Gastrocnemius medialis (tissue), 4 donors: ENCODE measurements at regions not wholly inside any gene's neighbourhood (a gene's known extent, or its start where the extent isn't known, plus 50 kb on each side); places are given as distances from the start of the nearest gene placed in this dataset.

Experiments
- ATAC-seq, 2 donors: fragments of 150-250 bp; one replicate each; pipeline ENCODE4 v1.9.1; 2016
- DNase-seq, 2 donors: peaks; one replicate each; pipeline ENCODE4 v3.0.0-alpha.2; 2019
- H3K27ac ChIP-seq, 4 donors: fragments of 200-600 bp; sonication (generic); 1 replicate in 1 of 4; 2 replicates in 3 of 4; pipeline ENCODE4 v1.5.1; 2016 to 2018; ENCODE audit warnings: mild to moderate bottlenecking in 2 of 4, moderate library complexity in 1 of 4
- H3K27me3 ChIP-seq, 3 donors: fragments of 200-600 bp; sonication (generic) in 2 of 3; 1 replicate in 1 of 3; 2 replicates in 2 of 3; pipeline versions ENCODE4 v1.5.1 to v1.6.0; 2016 to 2019; ENCODE audit warnings: mild to moderate bottlenecking in 1 of 3, moderate library complexity in 1 of 3
- H3K36me3 ChIP-seq, 2 donors: fragments of 200-600 bp; sonication (generic) in 1 of 2; one replicate each; pipeline ENCODE4 v1.5.1; 2017 to 2018
- H3K4me1 ChIP-seq, 2 donors: fragments of 200-600 bp; sonication (generic) in 1 of 2; one replicate each; pipeline ENCODE4 v1.5.1; 2016 to 2017; ENCODE audit warnings: mild to moderate bottlenecking in 2 of 2
- H3K4me3 ChIP-seq, 4 donors: fragments of 200-600 bp; sonication (generic) in 3 of 4; 1 replicate in 1 of 4; 2 replicates in 3 of 4; pipeline ENCODE4 v1.5.1; 2016 to 2019; ENCODE audit warnings: mild to moderate bottlenecking in 2 of 4
- H3K9me3 ChIP-seq, 3 donors: fragments of 200-600 bp; sonication (generic) in 2 of 3; 1 replicate in 1 of 3; 2 replicates in 2 of 3; pipeline ENCODE4 v1.5.1; 2016 to 2019
- CTCF ChIP-seq, 5 experiments: fragments of 450-650 bp in 3 of 5; fragments of 200-600 bp in 2 of 5; sonication (generic) in 2 of 5; IDR thresholded peaks in 4 of 5; conservative IDR thresholded peaks in 1 of 5; 1 replicate in 4 of 5; 2 replicates in 1 of 5; pipeline ENCODE4 v1.5.1; 2016 to 2019; ENCODE audit warnings: antibody characterized with exemption in 5 of 5, mild to moderate bottlenecking in 3 of 5, moderate library complexity in 3 of 5
- POLR2A ChIP-seq, 2 donors: fragments of 450-650 bp; IDR thresholded peaks; one replicate each; pipeline ENCODE4 v1.6.1; 2017; ENCODE audit warnings: antibody characterized with exemption in 2 of 2, mild to moderate bottlenecking in 2 of 2, moderate library complexity in 2 of 2
- in situ Hi-C, 4 donors: fragments of 200-750 bp; cut with MboI; loops; one replicate each; pipeline versions ENCODE4 v1.15.0 to v1.8.0; 2017; ENCODE audit warnings: low sequenced_read_pairs in 4 of 4
- intact Hi-C: fragments of 100-400 bp; cut with DNase I; formaldehyde crosslinking; loops from one replicate; pipeline ENCODE4 v1.15.1; 2023; ENCODE audit warnings: low total_unique reads

- Histone ChIP-seq H3K27me3 (peaks cover 0 to 2% (median 0%) of the 10 kb centered on the region in 3 donors), H3K4me3 (no peak overlapping the region), H3K36me3 (no peaks in the 10 kb centered on the region), H3K4me1 (no peaks in the 10 kb centered on the region), H3K9me3 (no peaks in the 10 kb centered on the region), H3K27ac (no peak overlapping the region)
- intact Hi-C loops, result no loop called here
- in situ Hi-C loops, result no loop called here
- no peak for ATAC-seq
- TF ChIP-seq CTCF (IDR thresholded peaks at IDR 0.05 in 4 of 5, conservative IDR thresholded peaks at IDR 0.05 in 1 of 5) (no peak), POLR2A (IDR thresholded peaks at IDR 0.05) (no peak)
- DNase-seq, result no peak
Observed at GRCh38 chr2:121001641-121002040, 266.0 kb downstream of the GLI2 start.

DNA sequence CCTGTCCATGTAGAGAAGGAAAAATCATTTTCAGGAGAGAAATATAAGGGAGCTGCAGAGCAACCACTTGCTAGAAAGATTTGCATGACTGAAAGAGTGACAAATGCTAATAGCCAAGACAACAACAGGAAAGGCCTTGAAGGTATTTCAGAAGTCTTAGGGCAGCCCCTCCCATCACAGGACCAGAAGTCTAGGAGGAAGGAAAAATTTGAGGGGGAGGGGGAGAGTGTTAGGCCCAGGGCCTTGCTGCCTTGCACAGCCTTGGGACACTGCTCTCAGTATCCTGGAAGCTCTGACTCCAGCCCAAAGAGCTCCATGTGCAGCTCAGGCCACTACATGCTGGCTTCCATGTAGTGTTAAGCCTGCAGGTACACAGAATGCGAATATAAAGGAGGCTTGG lies 266.9 kb downstream of the GLI2 start:
- ATAC-seq, result no peak
- Histone ChIP-seq H3K27ac (no peak overlapping the region), H3K9me3 (no peaks in the 10 kb centered on the region), H3K36me3 (no peaks in the 10 kb centered on the region), H3K27me3 (no peaks in the 10 kb centered on the region), H3K4me1 (no peaks in the 10 kb centered on the region), H3K4me3 (no peak overlapping the region)
- intact Hi-C loops (no loop called here), in situ Hi-C loops (no loop called here)
- TF ChIP-seq POLR2A (IDR thresholded peaks at IDR 0.05), result no peak
- no peak for TF ChIP-seq CTCF (IDR thresholded peaks at IDR 0.05 in 4 of 5, conservative IDR thresholded peaks at IDR 0.05 in 1 of 5)
- no peak for DNase-seq

DNA sequence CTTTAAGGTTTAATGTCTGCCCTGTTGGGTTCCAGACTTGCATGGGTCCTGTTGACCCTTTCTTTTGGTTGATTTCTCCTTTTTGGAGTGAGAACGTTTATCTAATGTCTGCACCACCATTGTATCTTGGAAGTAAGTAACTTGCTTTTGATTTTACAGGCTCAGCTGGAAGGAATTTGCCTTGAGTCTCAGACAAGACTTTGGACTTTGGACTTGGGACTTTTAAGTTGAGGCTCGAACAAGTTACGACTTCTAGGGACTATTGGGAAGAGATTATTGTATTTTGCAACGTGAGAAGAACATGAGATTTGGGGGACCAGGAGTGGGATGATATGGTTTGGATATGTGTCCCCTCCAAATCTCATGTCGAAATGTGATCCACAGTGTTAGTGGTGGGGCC lies 267.7 kb downstream of the GLI2 start:
- Histone ChIP-seq H3K27ac (no peak overlapping the region), H3K27me3 (no peaks in the 10 kb centered on the region), H3K4me1 (no peaks in the 10 kb centered on the region), H3K4me3 (no peak overlapping the region), H3K9me3 (no peaks in the 10 kb centered on the region), H3K36me3 (no peaks in the 10 kb centered on the region)
- no peak for DNase-seq
- in situ Hi-C loops (no loop called here), intact Hi-C loops (no loop called here)
- no peak for ATAC-seq
- TF ChIP-seq POLR2A (IDR thresholded peaks at IDR 0.05) (no peak), CTCF (IDR thresholded peaks at IDR 0.05 in 4 of 5, conservative IDR thresholded peaks at IDR 0.05 in 1 of 5) (no peak)

- Histone ChIP-seq H3K36me3 (no peaks in the 10 kb centered on the region), H3K27ac (no peak overlapping the region), H3K4me3 (no peak overlapping the region), H3K4me1 (no peaks in the 10 kb centered on the region), H3K27me3 (no peaks in the 10 kb centered on the region), H3K9me3 (no peaks in the 10 kb centered on the region)
- in situ Hi-C loops (no loop called here), intact Hi-C loops (no loop called here)
- TF ChIP-seq POLR2A (IDR thresholded peaks at IDR 0.05), result no peak
- no peak for TF ChIP-seq CTCF (IDR thresholded peaks at IDR 0.05 in 4 of 5, conservative IDR thresholded peaks at IDR 0.05 in 1 of 5)
- ATAC-seq, result no peak
- DNase-seq, result no peak
Observed at GRCh38 chr2:121004359-121004758, 268.7 kb downstream of the GLI2 start.

DNA sequence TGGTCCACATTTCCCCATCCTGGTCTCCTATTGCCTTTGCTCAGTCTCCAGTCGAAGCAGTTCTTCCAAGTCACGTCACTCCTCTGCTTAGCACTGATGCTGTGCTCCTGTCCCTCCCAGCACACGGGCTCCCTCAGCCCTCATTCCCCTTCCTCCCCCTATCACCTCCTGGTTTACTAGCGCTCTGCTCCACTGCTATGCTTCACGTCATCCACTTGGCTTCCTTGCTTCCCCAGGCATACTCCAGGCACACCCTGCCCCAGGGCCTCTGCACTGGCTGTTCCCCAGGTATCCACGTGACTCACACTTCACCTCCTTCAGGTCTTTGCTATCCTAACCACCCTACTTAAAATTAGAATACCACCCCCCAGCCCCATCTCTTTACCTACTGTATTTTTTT lies 269.3 kb downstream of the GLI2 start:
- H3K27me3 ChIP-seq, result no peaks in the 10 kb centered on the region
- no peak overlapping the region for H3K27ac ChIP-seq
- DNase-seq (no peak), ATAC-seq (no peak)
- TF ChIP-seq POLR2A (IDR thresholded peaks at IDR 0.05) (no peak), CTCF (IDR thresholded peaks at IDR 0.05 in 4 of 5, conservative IDR thresholded peaks at IDR 0.05 in 1 of 5) (no peak)
- in situ Hi-C loops (no loop called here), intact Hi-C loops (no loop called here)
- H3K9me3 ChIP-seq, result no peaks in the 10 kb centered on the region
- H3K4me3 ChIP-seq, result no peak overlapping the region
- no peaks in the 10 kb centered on the region for H3K36me3 ChIP-seq
- no peaks in the 10 kb centered on the region for H3K4me1 ChIP-seq
